Pancreas (tissue), 10 donors: ENCODE measurements at regions not wholly inside any gene's neighbourhood (a gene's known extent, or its start where the extent isn't known, plus 50 kb on each side); places are given as distances from the start of the nearest gene placed in this dataset.

Experiments
- ATAC-seq, 4 donors: fragments of 200-7000 bp; cut with Tn5 transposase; one replicate each; pipeline versions ENCODE4 v1.8.0 to v1.9.1; 2020; ENCODE audit warnings: mild to moderate bottlenecking in 4 of 4, moderate library complexity in 4 of 4
- DNase-seq, 6 donors: peaks; one replicate each; pipeline ENCODE4 v3.0.0-alpha.2; 2020
- FAIRE-seq: peaks from 2 replicates; lab custom pipeline; 2012; peaks lifted over from hg19 to GRCh38; lab: Jason Lieb, UNC
- H3K27ac ChIP-seq, 4 donors: fragments of 200-600 bp; sonication (generic); 1 replicate in 3 of 4; 2 replicates in 1 of 4; pipeline versions ENCODE4 v1.5.0 to v1.8.0; 2020
- H3K27me3 ChIP-seq, 4 donors: fragments of 200-600 bp; one replicate each; pipeline ENCODE4 v1.8.0; 2021
- H3K36me3 ChIP-seq, 3 donors: fragments of 200-600 bp; sonication (generic) in 1 of 3; one replicate each; pipeline versions ENCODE4 v1.5.0 to v1.8.0; 2020 to 2021
- H3K4me1 ChIP-seq, 3 donors: fragments of 200-600 bp; one replicate each; pipeline ENCODE4 v1.8.0; 2021
- H3K4me3 ChIP-seq, 4 donors: fragments of 200-600 bp; sonication (generic) in 2 of 4; one replicate each; pipeline versions ENCODE4 v1.5.0 to v1.8.0; 2020 to 2021
- H3K9me3 ChIP-seq, 4 donors: fragments of 200-600 bp; one replicate each; pipeline ENCODE4 v1.8.0; 2021
- CTCF ChIP-seq, 4 donors: fragments of 200-600 bp; sonication (generic) in 3 of 4; IDR thresholded peaks; one replicate each; pipeline versions ENCODE4 v1.5.0 to v1.8.0; 2021; ENCODE audit warnings: antibody characterized with exemption in 4 of 4
- WGBS, 2 donors: extraction: QIAGEN DNeasy Blood & Tissue Kit; methylation state at CpG; one replicate each; pipeline ENCODE4 v1.1.7; 2013; 5-methylcytosine and 5-hydroxymethylcytosine counted together
- intact Hi-C, 3 donors: fragments of 100-400 bp; cut with DNase I; formaldehyde crosslinking; loops; one replicate each; pipeline versions ENCODE4 v1.11.1 to v1.14.2; 2022
- donor health status: healthy with polysubstance abuse.
- donor health status: DM: no; HTN: no; CAD: no; lungs with moderate emphysema.
- donor health status: DM: no; HTN: no; CAD: no.
- donor health status: control.
- donor health status: control.
- donor health status: Bipolar disorder and iron deficiency.
- donor health status: DM: yes; HTN: yes; CAD: no.
- donor health status: DM: no; HTN: no; CAD: no.
- donor health status: DM: no; HTN: no; CAD: no.
- donor health status: DM: yes; HTN: yes; CAD: no.

GRCh38 chr10:117640406-117640805, 97.9 kb downstream of the EMX2 start:
- Histone ChIP-seq H3K27ac (no peak overlapping the region), H3K4me1 (no peaks in the 10 kb centered on the region), H3K4me3 (no peak overlapping the region), H3K9me3 (no peaks in the 10 kb centered on the region), H3K36me3 (no peaks in the 10 kb centered on the region), H3K27me3 (peaks cover 0 to 9% (median 0%) of the 10 kb centered on the region in 4 donors)
- FAIRE-seq, result no peak
- no peak for DNase-seq
- no peak for ATAC-seq
- intact Hi-C loops, result no loop called here
- TF ChIP-seq CTCF (IDR thresholded peaks at IDR 0.05), result no peak
- 27 to 33% methylated on average over 1 of the region's 1 CpG for WGBS, 2 donors

- Histone ChIP-seq H3K27me3 (peaks cover 0 to 9% (median 0%) of the 10 kb centered on the region in 4 donors), H3K4me3 (no peak overlapping the region), H3K4me1 (no peaks in the 10 kb centered on the region), H3K27ac (no peak overlapping the region), H3K36me3 (no peaks in the 10 kb centered on the region), H3K9me3 (no peaks in the 10 kb centered on the region)
- 84% methylated on average over 5 of the region's 5 CpGs for WGBS, 2 donors
- DNase-seq, result no peak
- intact Hi-C loops, result no loop called here
- FAIRE-seq, result no peak
- TF ChIP-seq CTCF (IDR thresholded peaks at IDR 0.05), result no peak
- no peak for ATAC-seq
Measured at GRCh38 chr10:117646718-117647117, 104.2 kb downstream of the EMX2 start.

GRCh38 chr10:117647306-117647705, 104.8 kb downstream of the EMX2 start:
- Histone ChIP-seq H3K4me3 (no peak overlapping the region), H3K36me3 (no peaks in the 10 kb centered on the region), H3K9me3 (no peaks in the 10 kb centered on the region), H3K4me1 (no peaks in the 10 kb centered on the region), H3K27me3 (peaks cover 0 to 9% (median 0%) of the 10 kb centered on the region in 4 donors), H3K27ac (no peak overlapping the region)
- TF ChIP-seq CTCF (IDR thresholded peaks at IDR 0.05), result no peak
- intact Hi-C loops, result no loop called here
- ATAC-seq (no peak), FAIRE-seq (no peak), DNase-seq (no peak)
- 70 to 71% methylated on average over 6 of the region's 6 CpGs for WGBS, 2 donors

GRCh38 chr10:117651121-117651520, 108.6 kb downstream of the EMX2 start:
- FAIRE-seq, result no peak
- H3K4me3 ChIP-seq, result no peak overlapping the region
- no peak overlapping the region for H3K27ac ChIP-seq
- intact Hi-C loops, result no loop called here
- H3K36me3 ChIP-seq, result no peaks in the 10 kb centered on the region
- no peak for ATAC-seq
- no peaks in the 10 kb centered on the region for H3K27me3 ChIP-seq
- 77 to 85% methylated on average over 5 of the region's 5 CpGs for WGBS, 2 donors
- H3K9me3 ChIP-seq, result no peaks in the 10 kb centered on the region
- no peaks in the 10 kb centered on the region for H3K4me1 ChIP-seq
- TF ChIP-seq CTCF (IDR thresholded peaks at IDR 0.05), result no peak
- DNase-seq, result no peak

- FAIRE-seq, result no peak
- TF ChIP-seq CTCF (IDR thresholded peaks at IDR 0.05), result no peak
- no peaks in the 10 kb centered on the region for H3K9me3 ChIP-seq
- 56 to 64% methylated on average over 3 of the region's 3 CpGs for WGBS, 2 donors
- DNase-seq, result no peak
- no peak for ATAC-seq
- H3K27me3 ChIP-seq, result no peaks in the 10 kb centered on the region
- no peaks in the 10 kb centered on the region for H3K36me3 ChIP-seq
- H3K27ac ChIP-seq, result no peak overlapping the region
- no peaks in the 10 kb centered on the region for H3K4me1 ChIP-seq
- intact Hi-C loops, result no loop called here
- H3K4me3 ChIP-seq, result no peak overlapping the region
Measured at GRCh38 chr10:117652228-117653169, 110.0 kb downstream of the EMX2 start.
